ENCODE measurements at regions not wholly inside any gene's neighbourhood (a gene's known extent, or its start where the extent isn't known, plus 50 kb on each side); places are given as distances from the start of the nearest gene placed in this dataset.

GRCh38 chr22:49432897-49433443 lies 394.7 kb downstream of the BRD1 start:
- ATAC-seq (ENCODE audit: poor library complexity), result no peak
- no peak for DNase-seq
- intact Hi-C loops (cut with DNase I), result no loop called here

- intact Hi-C loops (cut with DNase I), result no loop called here
- ATAC-seq (ENCODE audit: poor library complexity), result no peak
- no peak for DNase-seq
These were observed 395.3 kb downstream of the BRD1 start for GRCh38 chr22:49432211-49432896.

GRCh38 chr22:49431551-49431950 lies 396.1 kb downstream of the BRD1 start:
- DNase-seq (no peak), ATAC-seq (ENCODE audit: poor library complexity) (no peak)
- intact Hi-C loops (cut with DNase I), result no loop called here

- intact Hi-C loops (cut with DNase I), result no loop called here
- ATAC-seq (ENCODE audit: poor library complexity), result no peak
- DNase-seq, result no peak
These were observed 398.6 kb downstream of the BRD1 start for GRCh38 chr22:49429066-49429465.

GRCh38 chr22:49427941-49428340 lies 399.7 kb downstream of the BRD1 start:
- no peak for ATAC-seq (ENCODE audit: poor library complexity)
- no peak for DNase-seq
- intact Hi-C loops (cut with DNase I), result no loop called here

- ATAC-seq (ENCODE audit: poor library complexity), result no peak
- no peak for DNase-seq
- intact Hi-C loops (cut with DNase I), result no loop called here
These were observed 400.3 kb downstream of the BRD1 start for GRCh38 chr22:49427341-49427740.

- DNase-seq, result no peak
- no peak for ATAC-seq (ENCODE audit: poor library complexity)
- intact Hi-C loops (cut with DNase I), result no loop called here
These were observed 400.9 kb downstream of the BRD1 start for GRCh38 chr22:49426618-49427266.

GRCh38 chr22:49426098-49426497 lies 401.6 kb downstream of the BRD1 start:
- no peak for DNase-seq
- intact Hi-C loops (cut with DNase I), result no loop called here
- ATAC-seq (ENCODE audit: poor library complexity), result no peak

- intact Hi-C loops (cut with DNase I), result no loop called here
- no peak for DNase-seq
- no peak for ATAC-seq (ENCODE audit: poor library complexity)
These were observed 402.3 kb downstream of the BRD1 start for GRCh38 chr22:49425356-49425755.

- ATAC-seq (ENCODE audit: poor library complexity) (no peak), DNase-seq (no peak)
- intact Hi-C loops (cut with DNase I), result no loop called here
These were observed 402.8 kb downstream of the BRD1 start for GRCh38 chr22:49424893-49425270.

- ATAC-seq (ENCODE audit: poor library complexity) (no peak), DNase-seq (no peak)
- intact Hi-C loops (cut with DNase I), result no loop called here
These were observed 404.5 kb downstream of the BRD1 start for GRCh38 chr22:49423125-49423650.

- ATAC-seq (ENCODE audit: poor library complexity), result no peak
- intact Hi-C loops (cut with DNase I), result no loop called here
These were observed 405.0 kb downstream of the BRD1 start for GRCh38 chr22:49422701-49423100.

GRCh38 chr22:49420651-49421050 lies 407.0 kb downstream of the BRD1 start:
- ATAC-seq (ENCODE audit: poor library complexity) (no peak), DNase-seq (no peak)
- intact Hi-C loops (cut with DNase I), result no loop called here

More at GRCh38 chr22:49422701-49423100, 405.0 kb downstream of the BRD1 start:
- DNase-seq, result no peak

- intact Hi-C loops (cut with DNase I), result no loop called here
- DNase-seq (no peak), ATAC-seq (ENCODE audit: poor library complexity) (no peak)
These were observed 408.0 kb downstream of the BRD1 start for GRCh38 chr22:49419661-49420060.

- intact Hi-C loops (cut with DNase I), result no loop called here
- ATAC-seq (ENCODE audit: poor library complexity) (no peak), DNase-seq (no peak)
These were observed 408.7 kb downstream of the BRD1 start for GRCh38 chr22:49418943-49419342.

- DNase-seq (no peak), ATAC-seq (ENCODE audit: poor library complexity) (no peak)
- intact Hi-C loops (cut with DNase I), result no loop called here
These were observed 409.3 kb downstream of the BRD1 start for GRCh38 chr22:49418341-49418894.

GRCh38 chr22:49417833-49418232 lies 409.8 kb downstream of the BRD1 start:
- intact Hi-C loops (cut with DNase I), result no loop called here
- ATAC-seq (ENCODE audit: poor library complexity) (no peak), DNase-seq (no peak)

GRCh38 chr22:49417326-49417725 lies 410.3 kb downstream of the BRD1 start:
- intact Hi-C loops (cut with DNase I), result no loop called here
- DNase-seq, result no peak
- no peak for ATAC-seq (ENCODE audit: poor library complexity)

- DNase-seq, result no peak
- intact Hi-C loops (cut with DNase I), result no loop called here
- ATAC-seq (ENCODE audit: poor library complexity), result no peak
These were observed 412.3 kb downstream of the BRD1 start for GRCh38 chr22:49415151-49415951.
